Gastrocnemius medialis (tissue), 4 donors: ENCODE measurements at regions not wholly inside any gene's neighbourhood (a gene's known extent, or its start where the extent isn't known, plus 50 kb on each side); places are given as distances from the start of the nearest gene placed in this dataset.

Experiments used
- ATAC-seq, 2 donors: fragments of 150-250 bp; one replicate each; pipeline ENCODE4 v1.9.1; 2016
- DNase-seq, 2 donors: peaks; one replicate each; pipeline ENCODE4 v3.0.0-alpha.2; 2019
- H3K27ac ChIP-seq, 4 donors: fragments of 200-600 bp; sonication (generic); 1 replicate in 1 of 4; 2 replicates in 3 of 4; pipeline ENCODE4 v1.5.1; 2016 to 2018; ENCODE audit warnings: mild to moderate bottlenecking in 2 of 4, moderate library complexity in 1 of 4
- H3K27me3 ChIP-seq, 3 donors: fragments of 200-600 bp; sonication (generic) in 2 of 3; 1 replicate in 1 of 3; 2 replicates in 2 of 3; pipeline versions ENCODE4 v1.5.1 to v1.6.0; 2016 to 2019; ENCODE audit warnings: mild to moderate bottlenecking in 1 of 3, moderate library complexity in 1 of 3
- H3K36me3 ChIP-seq, 2 donors: fragments of 200-600 bp; sonication (generic) in 1 of 2; one replicate each; pipeline ENCODE4 v1.5.1; 2017 to 2018
- H3K4me1 ChIP-seq, 2 donors: fragments of 200-600 bp; sonication (generic) in 1 of 2; one replicate each; pipeline ENCODE4 v1.5.1; 2016 to 2017; ENCODE audit warnings: mild to moderate bottlenecking in 2 of 2
- H3K4me3 ChIP-seq, 4 donors: fragments of 200-600 bp; sonication (generic) in 3 of 4; 1 replicate in 1 of 4; 2 replicates in 3 of 4; pipeline ENCODE4 v1.5.1; 2016 to 2019; ENCODE audit warnings: mild to moderate bottlenecking in 2 of 4
- H3K9me3 ChIP-seq, 3 donors: fragments of 200-600 bp; sonication (generic) in 2 of 3; 1 replicate in 1 of 3; 2 replicates in 2 of 3; pipeline ENCODE4 v1.5.1; 2016 to 2019
- CTCF ChIP-seq, 5 experiments: fragments of 450-650 bp in 3 of 5; fragments of 200-600 bp in 2 of 5; sonication (generic) in 2 of 5; IDR thresholded peaks in 4 of 5; conservative IDR thresholded peaks in 1 of 5; 1 replicate in 4 of 5; 2 replicates in 1 of 5; pipeline ENCODE4 v1.5.1; 2016 to 2019; ENCODE audit warnings: antibody characterized with exemption in 5 of 5, mild to moderate bottlenecking in 3 of 5, moderate library complexity in 3 of 5
- POLR2A ChIP-seq, 2 donors: fragments of 450-650 bp; IDR thresholded peaks; one replicate each; pipeline ENCODE4 v1.6.1; 2017; ENCODE audit warnings: antibody characterized with exemption in 2 of 2, mild to moderate bottlenecking in 2 of 2, moderate library complexity in 2 of 2
- in situ Hi-C, 4 donors: fragments of 200-750 bp; cut with MboI; loops; one replicate each; pipeline versions ENCODE4 v1.15.0 to v1.8.0; 2017; ENCODE audit warnings: low sequenced_read_pairs in 4 of 4
- intact Hi-C: fragments of 100-400 bp; cut with DNase I; formaldehyde crosslinking; loops from one replicate; pipeline ENCODE4 v1.15.1; 2023; ENCODE audit warnings: low total_unique reads

GRCh38 chr15:46442184-46442583 is 807.4 kb downstream of the SQOR start:
- DNase-seq: no peak
- in situ Hi-C loops (loop anchor here in 1 of 4 donors (25.0 kb wide), 2 partner anchors 95 to 105 kb away; no protein-coding TSS in a partner anchor), intact Hi-C loops (no loop called here)
- no peak for ATAC-seq
- TF ChIP-seq CTCF (IDR thresholded peaks at IDR 0.05 in 4 of 5, conservative IDR thresholded peaks at IDR 0.05 in 1 of 5) (no peak), POLR2A (IDR thresholded peaks at IDR 0.05) (no peak)
- H3K36me3 ChIP-seq: no peaks in the 10 kb centered on the region
- H3K9me3 ChIP-seq: no peaks in the 10 kb centered on the region
- H3K27me3 ChIP-seq: no peaks in the 10 kb centered on the region
- no peak overlapping the region for H3K27ac ChIP-seq
- no peak overlapping the region for H3K4me3 ChIP-seq
- no peaks in the 10 kb centered on the region for H3K4me1 ChIP-seq

DNA sequence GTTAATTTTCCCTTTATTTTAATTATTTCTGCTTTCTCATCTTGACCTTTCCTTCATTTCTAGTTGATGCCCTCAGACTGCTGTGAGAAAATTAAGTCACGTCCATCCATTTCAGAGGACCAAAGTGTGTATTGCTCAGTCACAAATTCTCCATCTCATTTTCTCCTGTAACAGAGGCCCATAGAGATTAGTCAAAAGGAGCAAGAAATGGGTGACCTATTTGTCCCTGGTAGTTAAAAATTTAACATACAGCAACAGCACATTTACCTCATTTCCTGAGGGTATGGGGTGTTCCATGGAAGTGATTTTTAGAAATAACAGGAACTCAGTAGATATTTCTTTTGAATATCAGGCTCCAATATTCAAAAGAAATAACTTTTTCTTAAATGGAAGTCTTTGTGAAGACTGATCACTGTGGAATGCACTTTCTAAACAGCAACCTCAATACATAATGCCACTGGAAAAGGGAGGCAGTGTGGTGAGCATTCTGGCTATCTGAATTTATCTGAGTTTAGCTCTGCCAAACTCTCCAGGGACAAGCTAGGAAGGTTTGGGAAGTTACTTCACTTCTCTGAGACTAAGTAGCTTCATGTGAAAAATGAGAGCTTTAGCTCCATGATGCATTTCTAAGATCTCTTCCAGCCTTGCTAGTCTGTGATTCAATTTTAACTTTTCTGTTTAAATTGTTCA is 808.2 kb downstream of the SQOR start:
- H3K4me3 ChIP-seq: no peak overlapping the region
- DNase-seq: no peak
- TF ChIP-seq POLR2A (IDR thresholded peaks at IDR 0.05): no peak

GRCh38 chr15:46450112-46450809 is 815.4 kb downstream of the SQOR start:
- intact Hi-C loops (no loop called here), in situ Hi-C loops (no loop called here)
- DNase-seq: no peak
- H3K36me3 ChIP-seq: no peaks in the 10 kb centered on the region
- TF ChIP-seq CTCF (IDR thresholded peaks at IDR 0.05 in 4 of 5, conservative IDR thresholded peaks at IDR 0.05 in 1 of 5): no peak
- TF ChIP-seq POLR2A (IDR thresholded peaks at IDR 0.05): no peak
- no peaks in the 10 kb centered on the region for H3K27me3 ChIP-seq
- ATAC-seq: no peak
- H3K4me1 ChIP-seq: no peaks in the 10 kb centered on the region
- no peak overlapping the region for H3K4me3 ChIP-seq
- H3K27ac ChIP-seq: no peak overlapping the region
- no peaks in the 10 kb centered on the region for H3K9me3 ChIP-seq

More for the DNA sequence above, 808.2 kb downstream of the SQOR start:
- Histone ChIP-seq H3K9me3 (no peaks in the 10 kb centered on the region), H3K36me3 (no peaks in the 10 kb centered on the region), H3K27ac (no peak overlapping the region), H3K27me3 (no peaks in the 10 kb centered on the region), H3K4me1 (no peaks in the 10 kb centered on the region)
- no peak for ATAC-seq
- in situ Hi-C loops (loop anchor here in 1 of 4 donors (25.0 kb wide), 2 partner anchors 94 to 106 kb away; no protein-coding TSS in a partner anchor), intact Hi-C loops (no loop called here)

DNA sequence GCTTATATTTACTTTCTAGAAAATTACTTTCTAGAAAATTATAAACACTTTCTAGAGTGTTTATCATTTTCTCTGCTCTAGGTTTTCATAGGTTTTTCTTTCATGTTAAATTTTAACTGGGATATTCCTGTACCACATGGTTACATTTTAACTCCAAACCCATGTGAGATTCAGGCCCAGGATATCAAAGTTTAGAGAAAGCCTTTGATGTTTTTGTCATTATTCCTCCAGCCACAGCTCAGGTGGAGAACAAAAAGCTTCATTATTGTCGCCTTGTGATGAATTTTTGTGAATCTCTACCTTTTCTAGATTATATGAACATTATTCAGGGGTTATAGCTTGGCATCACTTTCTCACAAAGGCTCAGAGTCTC is 816.0 kb downstream of the SQOR start:
- H3K36me3 ChIP-seq: no peaks in the 10 kb centered on the region
- TF ChIP-seq POLR2A (IDR thresholded peaks at IDR 0.05) (no peak), CTCF (IDR thresholded peaks at IDR 0.05 in 4 of 5, conservative IDR thresholded peaks at IDR 0.05 in 1 of 5) (no peak)
- in situ Hi-C loops: no loop called here
- H3K9me3 ChIP-seq: no peaks in the 10 kb centered on the region
- no peak overlapping the region for H3K4me3 ChIP-seq
- no peak for ATAC-seq
- H3K27ac ChIP-seq: no peak overlapping the region
- DNase-seq: no peak
- no peaks in the 10 kb centered on the region for H3K27me3 ChIP-seq
- intact Hi-C loops: no loop called here
- no peaks in the 10 kb centered on the region for H3K4me1 ChIP-seq

GRCh38 chr15:46452297-46452820 is 817.5 kb downstream of the SQOR start:
- no peak overlapping the region for H3K4me3 ChIP-seq
- no peak for ATAC-seq
- TF ChIP-seq CTCF (IDR thresholded peaks at IDR 0.05 in 4 of 5, conservative IDR thresholded peaks at IDR 0.05 in 1 of 5) (no peak), POLR2A (IDR thresholded peaks at IDR 0.05) (no peak)
- no peak for DNase-seq
- H3K4me1 ChIP-seq: no peaks in the 10 kb centered on the region
- H3K27ac ChIP-seq: no peak overlapping the region
- H3K9me3 ChIP-seq: no peaks in the 10 kb centered on the region
- H3K36me3 ChIP-seq: no peaks in the 10 kb centered on the region
- in situ Hi-C loops: no loop called here
- H3K27me3 ChIP-seq: no peaks in the 10 kb centered on the region
- intact Hi-C loops: no loop called here
